ENCODE measurements at regions not wholly inside any gene's neighbourhood (a gene's known extent, or its start where the extent isn't known, plus 50 kb on each side); places are given as distances from the start of the nearest gene placed in this dataset.

- DNase-seq (ENCODE audit: low read depth): peak; percentile 37
- TF ChIP-seq CTCF (IDR thresholded peaks at IDR 0.05; ENCODE audit: insufficient read depth, low read length, severe bottlenecking): no peak
- no peaks in the 10 kb centered on the region for H3K36me3 ChIP-seq (ENCODE audit: control insufficient read depth, insufficient read depth, low read length)
- FAIRE-seq: no peak
- no peak overlapping the region for H3K4me3 ChIP-seq (ENCODE audit: low read depth, low read length)
- H3K27me3 ChIP-seq (ENCODE audit: control insufficient read depth, insufficient read depth, low read length): no peaks in the 10 kb centered on the region
These were observed 458.9 kb upstream of the LMO3 start for GRCh38 chr12:17064834-17065233.

- Histone ChIP-seq H3K36me3 (ENCODE audit: control insufficient read depth, insufficient read depth, low read length) (no peaks in the 10 kb centered on the region), H3K27me3 (ENCODE audit: control insufficient read depth, insufficient read depth, low read length) (no peaks in the 10 kb centered on the region), H3K4me3 (ENCODE audit: low read depth, low read length) (no peak overlapping the region)
- FAIRE-seq (no peak), DNase-seq (ENCODE audit: low read depth) (peak; percentile 89)
- TF ChIP-seq CTCF (IDR thresholded peaks at IDR 0.05; ENCODE audit: insufficient read depth, low read length, severe bottlenecking): no peak
These were observed 456.5 kb upstream of the LMO3 start for GRCh38 chr12:17062267-17063036.

- no peak for TF ChIP-seq CTCF (IDR thresholded peaks at IDR 0.05; ENCODE audit: insufficient read depth, low read length, severe bottlenecking)
- FAIRE-seq: no peak
These were observed 454.3 kb upstream of the LMO3 start for GRCh38 chr12:17060260-17060659.

GRCh38 chr12:17056546-17056945 is 450.6 kb upstream of the LMO3 start:
- H3K4me3 ChIP-seq (ENCODE audit: low read depth, low read length): no peak overlapping the region
- no peaks in the 10 kb centered on the region for H3K27me3 ChIP-seq (ENCODE audit: control insufficient read depth, insufficient read depth, low read length)
- no peaks in the 10 kb centered on the region for H3K36me3 ChIP-seq (ENCODE audit: control insufficient read depth, insufficient read depth, low read length)
- no peak for TF ChIP-seq CTCF (IDR thresholded peaks at IDR 0.05; ENCODE audit: insufficient read depth, low read length, severe bottlenecking)
- DNase-seq (ENCODE audit: low read depth): no peak
- FAIRE-seq: no peak

More at GRCh38 chr12:17060260-17060659, 454.3 kb upstream of the LMO3 start:
- Histone ChIP-seq H3K36me3 (ENCODE audit: control insufficient read depth, insufficient read depth, low read length) (no peaks in the 10 kb centered on the region), H3K27me3 (ENCODE audit: control insufficient read depth, insufficient read depth, low read length) (no peaks in the 10 kb centered on the region), H3K4me3 (ENCODE audit: low read depth, low read length) (no peak overlapping the region)
- DNase-seq (ENCODE audit: low read depth): peak; percentile 68

- DNase-seq (ENCODE audit: low read depth): no peak
- no peak overlapping the region for H3K4me3 ChIP-seq (ENCODE audit: low read depth, low read length)
- TF ChIP-seq CTCF (IDR thresholded peaks at IDR 0.05; ENCODE audit: insufficient read depth, low read length, severe bottlenecking): no peak
- no peaks in the 10 kb centered on the region for H3K36me3 ChIP-seq (ENCODE audit: control insufficient read depth, insufficient read depth, low read length)
- FAIRE-seq: no peak
- H3K27me3 ChIP-seq (ENCODE audit: control insufficient read depth, insufficient read depth, low read length): no peaks in the 10 kb centered on the region
These were observed 433.0 kb upstream of the LMO3 start for GRCh38 chr12:17038923-17039322.

- Histone ChIP-seq H3K36me3 (ENCODE audit: control insufficient read depth, insufficient read depth, low read length) (no peaks in the 10 kb centered on the region), H3K4me3 (ENCODE audit: low read depth, low read length) (no peak overlapping the region), H3K27me3 (ENCODE audit: control insufficient read depth, insufficient read depth, low read length) (no peaks in the 10 kb centered on the region)
- FAIRE-seq: no peak
- DNase-seq (ENCODE audit: low read depth): no peak
- TF ChIP-seq CTCF (IDR thresholded peaks at IDR 0.05; ENCODE audit: insufficient read depth, low read length, severe bottlenecking): no peak
These were observed 429.4 kb upstream of the LMO3 start for GRCh38 chr12:17035372-17035771.

Measured in bronchial epithelial cell (primary cell).